Astrocyte of the cerebellum (primary cell): ENCODE measurements at regions not wholly inside any gene's neighbourhood (a gene's known extent, or its start where the extent isn't known, plus 50 kb on each side); places are given as distances from the start of the nearest gene placed in this dataset.

ENCODE experiments used
- DNase-seq: peaks from one replicate; pipeline ENCODE4 v3.0.0-alpha.2; 2011; ENCODE audit warnings: low read depth
- H3K4me3 ChIP-seq: 2 replicates; pipeline ENCODE4 v1.5.1; 2011; ENCODE audit warnings: mild to moderate bottlenecking, low read depth, low read length, moderate library complexity
- CTCF ChIP-seq: IDR thresholded peaks from 2 replicates; pipeline ENCODE4 v1.5.1; 2012; ENCODE audit warnings: low read length, low read depth, moderate library complexity, mild to moderate bottlenecking; ENCODE audit errors: missing control alignments
- in situ Hi-C: cut with HindIII; loops from 2 replicates; pipeline ENCODE4 v1.10.0; 2017; ENCODE audit warnings: low sequenced_read_pairs

GRCh38 chr4:95643627-95644026 is 94.9 kb upstream of the UNC5C start:
- no peak for TF ChIP-seq CTCF
- in situ Hi-C loops: no loop called here
- H3K4me3 ChIP-seq: no peak overlapping the region
- DNase-seq: no peak

- no peak for DNase-seq
- TF ChIP-seq CTCF: no peak
- in situ Hi-C loops: no loop called here
- H3K4me3 ChIP-seq: no peak overlapping the region
Measured at GRCh38 chr4:95641571-95641970, 92.8 kb upstream of the UNC5C start.

GRCh38 chr4:95640311-95640710 is 91.5 kb upstream of the UNC5C start:
- no peak overlapping the region for H3K4me3 ChIP-seq
- in situ Hi-C loops: no loop called here
- TF ChIP-seq CTCF: no peak
- no peak for DNase-seq

- no peak for DNase-seq
- TF ChIP-seq CTCF: no peak
- in situ Hi-C loops: no loop called here
- no peak overlapping the region for H3K4me3 ChIP-seq
Measured at GRCh38 chr4:95638920-95639501, 90.2 kb upstream of the UNC5C start.

GRCh38 chr4:95637043-95637600 is 88.3 kb upstream of the UNC5C start:
- DNase-seq: peak; percentile 1
- peak; percentile 67 for TF ChIP-seq CTCF
- in situ Hi-C loops: no loop called here
- H3K4me3 ChIP-seq: no peak overlapping the region

GRCh38 chr4:95636061-95636460 is 87.3 kb upstream of the UNC5C start:
- no peak for DNase-seq
- in situ Hi-C loops: no loop called here

More at GRCh38 chr4:95636061-95636460, 87.3 kb upstream of the UNC5C start:
- TF ChIP-seq CTCF: no peak
- no peak overlapping the region for H3K4me3 ChIP-seq
